ENCODE measurements at regions not wholly inside any gene's neighbourhood (a gene's known extent, or its start where the extent isn't known, plus 50 kb on each side); places are given as distances from the start of the nearest gene placed in this dataset.

DNA sequence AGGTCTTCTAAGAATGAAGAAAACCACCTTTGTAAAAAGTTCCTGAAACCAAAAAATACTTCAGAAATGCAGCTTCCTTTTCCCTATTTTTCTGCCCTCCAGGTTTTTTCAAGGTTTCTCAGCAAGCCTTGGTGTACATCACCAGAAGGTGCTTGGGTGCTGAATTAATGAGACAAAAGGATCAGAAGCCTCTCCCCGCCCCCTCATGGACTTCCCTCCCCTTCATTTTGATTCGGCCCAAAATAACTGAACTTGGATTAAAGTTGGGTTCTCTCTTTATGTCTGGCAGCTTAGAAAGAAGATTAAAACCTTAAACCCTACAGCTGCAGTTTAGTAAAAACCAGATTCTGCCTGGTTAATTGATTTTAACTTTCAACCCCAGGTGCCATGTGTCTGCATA, 121.7 kb upstream of the ERCC4 start:
- TF ChIP-seq, protein P1, sequence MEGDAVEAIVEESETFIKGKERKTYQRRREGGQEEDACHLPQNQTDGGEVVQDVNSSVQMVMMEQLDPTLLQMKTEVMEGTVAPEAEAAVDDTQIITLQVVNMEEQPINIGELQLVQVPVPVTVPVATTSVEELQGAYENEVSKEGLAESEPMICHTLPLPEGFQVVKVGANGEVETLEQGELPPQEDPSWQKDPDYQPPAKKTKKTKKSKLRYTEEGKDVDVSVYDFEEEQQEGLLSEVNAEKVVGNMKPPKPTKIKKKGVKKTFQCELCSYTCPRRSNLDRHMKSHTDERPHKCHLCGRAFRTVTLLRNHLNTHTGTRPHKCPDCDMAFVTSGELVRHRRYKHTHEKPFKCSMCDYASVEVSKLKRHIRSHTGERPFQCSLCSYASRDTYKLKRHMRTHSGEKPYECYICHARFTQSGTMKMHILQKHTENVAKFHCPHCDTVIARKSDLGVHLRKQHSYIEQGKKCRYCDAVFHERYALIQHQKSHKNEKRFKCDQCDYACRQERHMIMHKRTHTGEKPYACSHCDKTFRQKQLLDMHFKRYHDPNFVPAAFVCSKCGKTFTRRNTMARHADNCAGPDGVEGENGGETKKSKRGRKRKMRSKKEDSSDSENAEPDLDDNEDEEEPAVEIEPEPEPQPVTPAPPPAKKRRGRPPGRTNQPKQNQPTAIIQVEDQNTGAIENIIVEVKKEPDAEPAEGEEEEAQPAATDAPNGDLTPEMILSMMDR (IDR thresholded peaks at IDR 0.05) = no peak
- TF ChIP-seq, protein P2, sequence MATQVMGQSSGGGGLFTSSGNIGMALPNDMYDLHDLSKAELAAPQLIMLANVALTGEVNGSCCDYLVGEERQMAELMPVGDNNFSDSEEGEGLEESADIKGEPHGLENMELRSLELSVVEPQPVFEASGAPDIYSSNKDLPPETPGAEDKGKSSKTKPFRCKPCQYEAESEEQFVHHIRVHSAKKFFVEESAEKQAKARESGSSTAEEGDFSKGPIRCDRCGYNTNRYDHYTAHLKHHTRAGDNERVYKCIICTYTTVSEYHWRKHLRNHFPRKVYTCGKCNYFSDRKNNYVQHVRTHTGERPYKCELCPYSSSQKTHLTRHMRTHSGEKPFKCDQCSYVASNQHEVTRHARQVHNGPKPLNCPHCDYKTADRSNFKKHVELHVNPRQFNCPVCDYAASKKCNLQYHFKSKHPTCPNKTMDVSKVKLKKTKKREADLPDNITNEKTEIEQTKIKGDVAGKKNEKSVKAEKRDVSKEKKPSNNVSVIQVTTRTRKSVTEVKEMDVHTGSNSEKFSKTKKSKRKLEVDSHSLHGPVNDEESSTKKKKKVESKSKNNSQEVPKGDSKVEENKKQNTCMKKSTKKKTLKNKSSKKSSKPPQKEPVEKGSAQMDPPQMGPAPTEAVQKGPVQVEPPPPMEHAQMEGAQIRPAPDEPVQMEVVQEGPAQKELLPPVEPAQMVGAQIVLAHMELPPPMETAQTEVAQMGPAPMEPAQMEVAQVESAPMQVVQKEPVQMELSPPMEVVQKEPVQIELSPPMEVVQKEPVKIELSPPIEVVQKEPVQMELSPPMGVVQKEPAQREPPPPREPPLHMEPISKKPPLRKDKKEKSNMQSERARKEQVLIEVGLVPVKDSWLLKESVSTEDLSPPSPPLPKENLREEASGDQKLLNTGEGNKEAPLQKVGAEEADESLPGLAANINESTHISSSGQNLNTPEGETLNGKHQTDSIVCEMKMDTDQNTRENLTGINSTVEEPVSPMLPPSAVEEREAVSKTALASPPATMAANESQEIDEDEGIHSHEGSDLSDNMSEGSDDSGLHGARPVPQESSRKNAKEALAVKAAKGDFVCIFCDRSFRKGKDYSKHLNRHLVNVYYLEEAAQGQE (IDR thresholded peaks at IDR 0.05; ENCODE audit: low read depth, low read length) = no peak
- TF ChIP-seq USF1 (IDR thresholded peaks at IDR 0.05; ENCODE audit: borderline replicate concordance, low read depth) (no peak), POLR2AphosphoS5 (IDR thresholded peaks at IDR 0.05; ENCODE audit: low read depth, low read length) (no peak)
- TF ChIP-seq, protein P3, sequence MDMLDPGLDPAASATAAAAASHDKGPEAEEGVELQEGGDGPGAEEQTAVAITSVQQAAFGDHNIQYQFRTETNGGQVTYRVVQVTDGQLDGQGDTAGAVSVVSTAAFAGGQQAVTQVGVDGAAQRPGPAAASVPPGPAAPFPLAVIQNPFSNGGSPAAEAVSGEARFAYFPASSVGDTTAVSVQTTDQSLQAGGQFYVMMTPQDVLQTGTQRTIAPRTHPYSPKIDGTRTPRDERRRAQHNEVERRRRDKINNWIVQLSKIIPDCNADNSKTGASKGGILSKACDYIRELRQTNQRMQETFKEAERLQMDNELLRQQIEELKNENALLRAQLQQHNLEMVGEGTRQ (IDR thresholded peaks at IDR 0.05; ENCODE audit: borderline replicate concordance, low read depth, low read length) = no peak

All from SK-N-SH (cell line).